ENCODE measurements at regions not wholly inside any gene's neighbourhood (a gene's known extent, or its start where the extent isn't known, plus 50 kb on each side); places are given as distances from the start of the nearest gene placed in this dataset.

DNA sequence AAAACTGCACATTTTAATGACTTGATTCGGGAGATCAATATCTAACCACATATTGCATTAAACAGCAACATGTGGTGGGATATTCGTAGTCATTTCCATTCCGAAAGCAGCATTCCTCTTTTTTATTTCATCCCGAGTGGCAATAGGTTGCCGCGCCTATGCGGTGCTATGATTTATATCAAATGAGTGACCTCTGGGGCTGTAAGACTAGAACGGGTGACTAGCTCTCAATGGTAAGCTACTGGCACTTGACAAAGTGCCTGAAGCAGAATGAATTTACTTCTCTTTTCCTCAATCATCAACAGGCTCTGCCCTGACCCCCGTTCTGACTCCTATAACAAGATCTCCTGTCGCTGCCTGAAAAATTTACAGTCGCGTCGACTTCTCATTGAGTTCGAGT, 162.3 kb downstream of the ZNF281 start:
- DNase-seq = no peak

DNA sequence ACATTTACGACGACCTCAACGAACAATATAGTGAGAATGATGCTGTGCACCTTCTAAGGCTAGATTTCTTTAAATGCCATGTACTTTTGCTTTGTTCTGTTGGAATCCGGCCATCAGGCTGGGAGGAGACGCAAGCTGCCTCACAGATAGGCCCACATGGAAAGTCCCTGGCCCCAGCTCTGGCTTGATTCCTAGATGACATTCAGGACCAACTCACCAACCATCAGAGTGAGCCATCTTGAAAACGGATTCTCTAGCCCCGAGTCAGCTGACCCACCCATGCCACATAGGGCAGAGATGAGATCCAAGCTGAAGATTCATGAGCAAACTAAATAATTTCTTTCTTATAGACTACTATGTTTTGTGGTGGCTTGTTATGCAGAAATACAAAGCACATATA, 164.4 kb downstream of the ZNF281 start:
- no peak for DNase-seq

DNA sequence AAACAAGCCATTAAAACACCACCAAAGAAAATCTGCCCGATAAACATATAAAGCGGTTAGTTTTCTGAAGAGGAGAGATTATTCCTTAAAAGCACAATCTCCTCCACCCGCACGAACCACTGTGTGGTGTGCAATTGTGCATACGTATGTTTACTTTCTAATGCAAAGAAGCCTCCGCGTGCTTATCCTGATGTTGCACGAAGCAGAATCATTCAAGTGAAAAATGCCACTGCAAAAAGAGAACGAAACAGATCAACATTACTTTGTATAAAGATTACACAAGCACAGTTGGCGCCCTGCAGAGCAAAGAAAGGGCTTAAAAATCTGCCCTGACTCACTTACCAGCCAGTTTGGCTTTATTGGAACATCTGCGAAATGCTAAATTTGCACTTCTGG, 166.8 kb downstream of the ZNF281 start:
- no peak for DNase-seq

DNA sequence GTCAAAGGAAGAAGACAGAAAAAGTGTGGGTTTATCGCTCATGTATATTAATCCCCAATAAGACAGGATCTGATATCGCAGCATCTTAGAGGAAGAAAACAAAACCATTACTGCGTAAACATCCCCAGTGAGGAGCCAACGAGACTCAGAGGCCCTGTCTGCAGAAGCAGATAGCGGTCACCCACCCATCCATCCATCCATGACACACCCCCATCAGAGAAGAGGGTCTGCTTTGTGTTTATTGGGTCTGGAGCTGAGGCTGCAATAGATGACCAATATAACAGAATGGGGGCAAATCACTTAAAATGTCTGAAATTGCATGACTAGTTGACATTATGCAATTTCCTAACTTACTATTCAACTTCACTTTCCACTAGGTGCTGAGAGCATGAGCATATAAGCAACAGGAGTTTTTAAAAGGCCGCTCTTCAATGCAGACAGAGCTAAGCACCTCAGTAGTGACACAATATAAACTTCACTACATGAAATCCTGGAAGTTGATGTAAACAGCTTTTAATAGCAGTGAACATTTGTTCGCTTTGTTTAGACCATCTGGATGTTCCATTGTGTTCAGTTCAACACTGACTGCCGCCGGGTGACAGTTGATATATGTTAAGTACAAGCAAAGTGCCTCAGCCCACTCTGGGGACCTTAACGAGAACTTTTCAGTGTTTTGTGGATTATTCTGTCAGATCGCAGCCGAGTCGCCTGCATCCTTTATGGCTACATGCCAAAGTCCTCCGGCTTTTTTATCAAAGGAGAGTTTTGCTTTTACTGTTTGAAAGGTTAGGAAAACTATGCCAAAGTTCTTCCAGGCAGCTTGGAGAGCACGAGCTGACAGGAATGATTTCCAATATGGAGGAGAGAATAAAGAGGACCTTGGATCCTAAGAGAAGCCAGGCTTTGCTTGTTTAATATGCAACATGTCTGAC, 167.5 kb downstream of the ZNF281 start:
- DNase-seq = no peak

DNA sequence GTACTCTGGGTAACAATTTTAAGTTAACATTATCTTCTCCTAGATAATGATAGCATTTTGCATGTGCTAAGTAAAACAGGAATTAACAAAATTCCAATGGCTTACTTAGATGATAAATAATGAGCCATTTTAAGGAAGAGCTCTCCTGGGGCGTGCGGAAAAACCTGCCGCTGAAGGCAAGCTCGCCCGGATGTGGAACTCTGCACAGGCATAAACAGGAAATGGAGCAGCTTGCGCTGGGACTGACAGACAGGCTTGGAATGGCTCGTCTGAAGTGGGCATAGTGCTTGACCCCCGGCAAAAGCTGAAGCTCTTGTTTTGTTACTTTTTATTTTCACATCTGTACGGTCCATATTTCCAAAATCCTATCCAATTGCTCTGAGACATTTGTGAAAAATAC, 169.2 kb downstream of the ZNF281 start:
- no peak for DNase-seq

DNA sequence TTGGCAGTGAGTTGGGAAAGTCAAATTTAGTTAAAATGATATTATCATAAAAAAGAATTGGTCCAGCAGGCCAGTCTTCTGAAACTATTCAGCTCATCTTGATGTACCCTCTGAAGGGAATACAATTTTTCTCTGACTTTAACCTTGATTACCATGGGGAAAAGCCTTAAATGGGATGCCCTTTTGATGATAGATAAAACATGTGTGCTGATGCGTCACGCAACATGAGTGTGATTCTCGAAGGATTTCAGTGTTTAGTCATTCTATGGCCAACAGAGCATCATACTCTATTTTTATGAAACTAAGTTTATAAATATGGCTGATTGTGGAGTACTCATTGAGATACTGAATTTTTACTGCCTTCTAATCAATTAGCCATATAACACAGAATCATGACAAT, 171.5 kb downstream of the ZNF281 start:
- DNase-seq = no peak

DNA sequence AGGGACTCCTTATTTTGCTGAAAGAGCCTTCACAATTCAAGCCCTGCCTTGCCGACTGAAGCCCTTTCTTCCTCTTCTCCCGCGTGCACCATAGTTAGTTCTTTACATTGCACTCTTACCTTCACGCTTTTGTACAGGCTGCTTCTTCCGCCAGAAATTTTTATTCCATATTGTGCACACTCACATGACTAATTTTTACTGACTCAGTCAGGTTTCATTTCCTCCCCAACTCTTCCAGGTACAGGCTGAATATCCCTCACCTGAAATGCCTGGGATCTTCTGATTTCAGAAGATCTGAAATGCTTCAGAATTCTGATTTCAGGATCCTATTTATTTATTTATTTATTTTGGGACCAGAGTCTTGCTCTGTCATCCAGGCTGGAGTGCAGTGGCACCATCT, 172.8 kb downstream of the ZNF281 start:
- no peak for DNase-seq

DNA sequence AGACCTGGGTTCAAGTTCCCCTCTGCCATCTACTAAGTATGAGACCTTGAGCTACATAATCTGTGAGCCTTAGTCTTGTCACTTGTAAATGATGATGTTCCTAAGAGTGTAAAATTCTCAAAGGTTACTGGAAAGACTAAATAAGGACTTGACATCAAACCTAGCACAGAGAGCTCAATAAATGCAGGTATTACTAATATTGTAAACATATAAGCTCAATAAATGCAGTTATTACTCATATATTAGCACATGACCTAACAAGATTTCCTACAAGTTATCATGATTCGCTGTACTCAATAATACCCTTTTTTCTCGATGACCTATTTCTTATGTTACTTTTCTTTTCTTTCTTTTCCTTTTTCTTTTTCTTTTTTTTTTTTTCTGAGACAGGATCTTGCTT, 174.9 kb downstream of the ZNF281 start:
- DNase-seq = no peak

DNA sequence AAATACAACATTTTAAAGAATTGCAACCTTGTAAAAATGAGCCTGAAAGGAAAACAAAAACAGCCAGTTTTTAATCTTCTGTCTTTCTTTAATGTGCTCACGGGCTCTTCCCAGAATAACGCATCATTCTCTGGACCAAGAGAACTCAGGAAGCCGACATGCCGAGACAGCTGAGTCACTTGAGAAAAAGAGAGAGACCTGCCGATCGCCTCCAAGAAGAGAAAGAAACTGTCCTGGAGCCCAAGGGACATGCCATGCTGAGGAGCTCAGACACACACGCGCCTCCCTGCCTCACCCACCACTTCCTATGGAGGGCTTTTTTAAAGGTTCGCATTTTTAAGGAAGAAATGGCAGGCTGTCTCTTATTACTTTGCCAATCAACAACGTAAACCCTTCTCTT, 176.4 kb downstream of the ZNF281 start:
- no peak for DNase-seq

DNA sequence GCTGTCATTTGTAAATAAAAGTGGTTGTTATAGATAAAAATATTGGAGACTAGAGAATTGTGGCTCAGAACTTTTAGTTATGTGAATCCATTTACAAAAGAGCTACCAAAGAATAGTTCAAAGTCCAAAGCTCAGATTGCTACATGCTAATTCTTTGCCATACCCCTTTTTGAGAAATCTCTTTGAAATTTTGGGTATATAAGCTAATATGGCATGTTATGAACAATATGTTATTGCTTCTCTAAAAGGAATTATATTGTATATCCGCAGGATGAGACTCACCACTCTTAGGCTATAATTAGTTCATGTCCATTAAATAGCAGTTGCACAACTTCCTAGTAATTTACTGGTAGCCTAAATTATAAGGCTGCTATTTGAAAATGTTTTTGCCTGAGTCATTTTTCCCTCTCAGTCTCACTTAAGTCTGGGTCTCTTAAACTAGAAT, 178.0 kb downstream of the ZNF281 start:
- DNase-seq = no peak

DNA sequence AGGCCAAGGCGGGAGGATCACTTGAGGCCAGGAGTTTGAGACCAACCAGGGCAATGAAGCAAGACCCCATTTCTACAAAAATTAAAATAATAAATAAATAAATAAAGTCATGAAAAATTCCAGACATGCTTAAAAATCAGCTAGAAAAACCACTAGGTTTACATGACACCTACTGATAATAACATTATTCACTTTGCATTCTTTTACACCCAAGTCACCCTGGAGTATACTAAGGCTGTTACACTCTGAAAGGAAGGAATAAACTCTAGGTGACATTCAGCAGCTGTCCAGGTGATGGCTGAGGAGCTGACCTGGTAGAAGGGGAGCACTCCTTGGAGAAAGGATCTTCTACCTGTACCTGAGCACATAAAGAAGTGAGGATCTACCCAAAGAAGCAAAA, 179.2 kb downstream of the ZNF281 start:
- DNase-seq = no peak

DNA sequence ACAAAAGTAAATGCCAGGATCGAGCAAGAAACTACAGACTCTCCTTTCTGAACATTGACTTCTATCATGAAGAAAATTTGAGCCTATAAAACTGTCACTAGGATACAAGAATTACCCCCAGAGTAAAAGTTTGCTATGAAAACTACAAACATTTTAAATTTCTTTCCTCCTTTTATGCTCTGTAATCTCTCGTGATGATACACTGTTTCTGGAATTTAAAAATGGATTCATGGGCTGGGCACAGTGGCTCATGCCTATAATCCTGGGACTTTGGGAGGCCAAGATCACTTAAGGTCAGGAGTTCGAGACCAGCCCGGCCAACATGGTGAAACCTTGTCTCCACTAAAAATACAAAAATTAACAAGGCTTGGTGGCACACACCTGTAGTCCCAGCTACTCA, 181.3 kb downstream of the ZNF281 start:
- DNase-seq = no peak

DNA sequence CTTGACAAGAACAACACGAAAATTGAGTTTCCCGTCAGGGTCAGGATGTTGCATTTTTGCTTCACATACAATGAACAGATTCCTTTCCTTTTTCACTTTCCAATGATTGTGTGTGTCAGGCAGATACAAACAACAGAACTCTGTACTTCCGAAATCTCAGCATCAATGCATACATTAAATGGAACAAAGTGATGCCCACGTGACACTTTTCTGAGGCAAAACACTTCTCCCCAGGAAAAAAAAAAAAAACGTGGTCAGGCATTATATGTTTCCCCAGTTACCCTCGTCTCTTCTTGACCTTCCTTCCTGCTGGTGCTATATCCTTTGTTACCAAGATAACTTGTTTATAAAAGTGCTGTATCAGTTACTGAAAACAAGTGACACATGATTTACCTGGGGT, 181.8 kb downstream of the ZNF281 start:
- DNase-seq = no peak

Data from GDM1 (cell line).